Neural progenitor cell (in vitro differentiated cells): ENCODE measurements at regions not wholly inside any gene's neighbourhood (a gene's known extent, or its start where the extent isn't known, plus 50 kb on each side); places are given as distances from the start of the nearest gene placed in this dataset.

Experiments
- EZH2 ChIP-seq: fragments of 200-600 bp; sonication (generic); IDR thresholded peaks from 2 replicates; pipeline ENCODE4 v1.6.1; 2017; ENCODE audit warnings: antibody characterized with exemption, mild to moderate bottlenecking, moderate library complexity
- EZH2phosphoT487 ChIP-seq: fragments of 200-600 bp; sonication (generic); IDR thresholded peaks from 2 replicates; pipeline ENCODE4 v1.6.1; 2017; ENCODE audit warnings: antibody characterized with exemption
- TF ChIP-seq, protein P1 (sequence below): fragments of 200-600 bp; sonication (generic); IDR thresholded peaks from 2 replicates; pipeline ENCODE4 v1.5.1; 2017; ENCODE audit warnings: antibody characterized with exemption, mild to moderate bottlenecking

DNA sequence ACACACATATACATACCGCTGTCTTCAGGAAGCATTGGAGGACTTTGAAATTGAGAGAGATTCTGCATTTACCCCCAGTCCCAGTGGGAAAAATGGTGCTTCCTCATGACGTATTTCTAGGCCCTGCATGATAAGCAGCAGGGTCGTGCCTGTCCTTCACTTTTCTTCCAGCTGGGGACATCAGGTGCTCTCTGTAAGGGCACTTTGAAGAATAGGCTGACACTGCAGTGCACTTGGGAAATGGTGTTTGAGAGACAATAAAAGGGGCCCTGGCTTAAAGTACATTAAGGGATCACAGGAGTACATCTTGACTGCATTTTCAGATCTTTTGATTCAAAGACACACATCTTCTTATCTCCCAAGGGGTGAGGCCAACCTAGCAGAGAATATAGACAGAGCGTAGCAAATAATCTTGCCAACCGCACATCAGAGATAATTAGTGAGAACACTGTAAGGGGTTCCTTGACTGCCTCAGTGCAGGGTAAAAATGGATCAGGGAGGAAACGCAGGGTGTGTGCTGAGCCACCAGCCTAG, 437.9 kb downstream of the CSNK1G3 start:
- TF ChIP-seq, protein P1, sequence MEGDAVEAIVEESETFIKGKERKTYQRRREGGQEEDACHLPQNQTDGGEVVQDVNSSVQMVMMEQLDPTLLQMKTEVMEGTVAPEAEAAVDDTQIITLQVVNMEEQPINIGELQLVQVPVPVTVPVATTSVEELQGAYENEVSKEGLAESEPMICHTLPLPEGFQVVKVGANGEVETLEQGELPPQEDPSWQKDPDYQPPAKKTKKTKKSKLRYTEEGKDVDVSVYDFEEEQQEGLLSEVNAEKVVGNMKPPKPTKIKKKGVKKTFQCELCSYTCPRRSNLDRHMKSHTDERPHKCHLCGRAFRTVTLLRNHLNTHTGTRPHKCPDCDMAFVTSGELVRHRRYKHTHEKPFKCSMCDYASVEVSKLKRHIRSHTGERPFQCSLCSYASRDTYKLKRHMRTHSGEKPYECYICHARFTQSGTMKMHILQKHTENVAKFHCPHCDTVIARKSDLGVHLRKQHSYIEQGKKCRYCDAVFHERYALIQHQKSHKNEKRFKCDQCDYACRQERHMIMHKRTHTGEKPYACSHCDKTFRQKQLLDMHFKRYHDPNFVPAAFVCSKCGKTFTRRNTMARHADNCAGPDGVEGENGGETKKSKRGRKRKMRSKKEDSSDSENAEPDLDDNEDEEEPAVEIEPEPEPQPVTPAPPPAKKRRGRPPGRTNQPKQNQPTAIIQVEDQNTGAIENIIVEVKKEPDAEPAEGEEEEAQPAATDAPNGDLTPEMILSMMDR, result no peak
- TF ChIP-seq EZH2, result no peak
- TF ChIP-seq EZH2phosphoT487, result no peak
